GM13976 (cell line): ENCODE measurements at regions not wholly inside any gene's neighbourhood (a gene's known extent, or its start where the extent isn't known, plus 50 kb on each side); places are given as distances from the start of the nearest gene placed in this dataset.

ENCODE experiments used
- DNase-seq: peaks from one replicate; pipeline ENCODE4 v3.0.0; 2012; ENCODE audit warnings: low spot score
- CTCF ChIP-seq: IDR thresholded peaks from 2 replicates; pipeline ENCODE4 v1.5.1; 2012; ENCODE audit warnings: borderline replicate concordance, mild to moderate bottlenecking; ENCODE audit not compliant: insufficient read depth; ENCODE audit errors: extremely low read depth, missing control alignments, control extremely low read depth
- in situ Hi-C: fragments of 300-500 bp; cut with MboI; formaldehyde crosslinking; loops from one replicate; pipeline ENCODE4 v1.12.0; 2022; ENCODE audit warnings: low sequenced_read_pairs, mixed read lengths, inconsistent platforms; ENCODE audit not compliant: unreplicated experiment

GRCh38 chr9:103522409-103522808 lies 527.3 kb downstream of the CYLC2 start:
- in situ Hi-C loops = no loop called here
- no peak for TF ChIP-seq CTCF
- DNase-seq = no peak

GRCh38 chr9:103530934-103531333 lies 535.8 kb downstream of the CYLC2 start:
- no peak for TF ChIP-seq CTCF
- in situ Hi-C loops = no loop called here
- DNase-seq = no peak

- DNase-seq = no peak
- in situ Hi-C loops = no loop called here
- no peak for TF ChIP-seq CTCF
Observed at GRCh38 chr9:103533318-103533717, 538.2 kb downstream of the CYLC2 start.

GRCh38 chr9:103537426-103537825 lies 542.3 kb downstream of the CYLC2 start:
- in situ Hi-C loops = no loop called here
- no peak for DNase-seq
- TF ChIP-seq CTCF = no peak

- in situ Hi-C loops = no loop called here
- no peak for TF ChIP-seq CTCF
- DNase-seq = no peak
Observed at GRCh38 chr9:103545260-103545659, 548.8 kb upstream of the SMC2 start.

- in situ Hi-C loops = no loop called here
Observed at GRCh38 chr9:103552712-103553111, 541.4 kb upstream of the SMC2 start.

More at GRCh38 chr9:103552712-103553111, 541.4 kb upstream of the SMC2 start:
- no peak for TF ChIP-seq CTCF
- no peak for DNase-seq
